NCI-H187 treated with DMSO at 0.1 percent for 48 hours (cell line): ENCODE measurements at regions not wholly inside any gene's neighbourhood (a gene's known extent, or its start where the extent isn't known, plus 50 kb on each side); places are given as distances from the start of the nearest gene placed in this dataset.
"Not testable (repeated sequence)": the region's sequence is repeated elsewhere in the genome, so short reads cannot be mapped to it uniquely, and the experiment has no call there.

Source experiments
- DNase-seq: peaks from one replicate; lab custom pipeline; 2025; lab: John Stamatoyannopoulos, UW

GRCh38 chr6:78231002-78231401 is 578.2 kb downstream of the MEI4 start:
- DNase-seq = no peak

DNA sequence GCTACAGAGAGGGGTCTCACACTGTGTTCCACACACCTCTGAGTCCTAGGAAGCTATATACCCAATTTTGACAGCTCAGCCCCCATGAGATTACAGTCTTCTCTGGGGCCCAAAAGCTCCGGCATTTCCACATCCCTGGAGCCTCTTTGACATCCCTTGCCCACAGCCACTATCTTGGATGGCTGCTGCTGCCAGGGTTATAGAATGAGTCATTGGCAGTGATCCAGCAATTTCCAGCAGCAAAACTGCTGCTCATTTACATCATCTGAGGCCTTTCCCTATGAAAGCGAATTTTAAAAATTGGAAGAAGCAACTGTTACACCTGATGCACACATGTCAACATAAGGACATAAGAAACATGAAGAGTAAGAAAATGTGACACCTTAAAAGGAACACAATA is 590.7 kb downstream of the MEI4 start:
- DNase-seq = no peak

GRCh38 chr6:78251931-78252330 is 599.1 kb downstream of the MEI4 start:
- no peak for DNase-seq

DNA sequence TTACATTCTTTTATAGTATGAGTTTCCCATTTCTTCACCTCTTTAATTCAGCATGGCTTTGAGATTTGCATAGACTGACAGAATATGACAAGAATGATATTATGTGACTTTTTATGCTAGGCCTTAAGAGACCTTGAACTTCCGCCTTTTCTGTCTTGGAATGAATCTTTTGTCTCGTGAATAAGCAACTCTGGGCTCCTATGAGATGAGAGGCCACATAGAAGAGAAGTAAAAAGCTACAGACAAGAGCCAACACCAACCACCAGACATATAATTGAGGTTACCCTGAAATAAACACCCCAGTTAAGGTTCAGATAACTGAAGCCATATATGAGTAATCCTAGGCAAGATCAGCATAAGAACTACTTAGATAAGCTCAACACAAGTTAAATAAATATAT is 600.8 kb downstream of the MEI4 start:
- DNase-seq = no peak

DNA sequence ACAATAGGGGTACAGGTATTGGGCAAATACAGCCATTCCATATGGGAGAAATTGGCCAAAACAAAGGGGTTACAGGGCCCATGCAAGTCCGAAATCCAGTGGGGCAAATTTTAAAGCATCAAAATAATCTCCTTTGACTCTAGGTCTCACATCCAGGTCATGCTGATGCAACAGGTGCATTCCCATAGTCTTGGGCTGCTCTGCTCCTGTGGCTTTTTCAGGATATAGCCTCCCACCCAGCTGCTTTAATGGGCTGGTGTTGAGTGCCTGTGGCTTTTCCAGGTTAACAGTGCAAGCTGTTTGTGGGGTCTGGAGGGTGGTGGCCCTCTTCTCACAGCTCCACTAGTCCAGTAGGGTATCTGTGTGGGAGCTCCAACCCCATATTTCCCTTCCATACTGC is 607.1 kb downstream of the MEI4 start:
- no peak for DNase-seq

- not testable (repeated sequence) for DNase-seq
Observed at GRCh38 chr6:78260427-78260826, 606.9 kb upstream of the IRAK1BP1 start.

DNA sequence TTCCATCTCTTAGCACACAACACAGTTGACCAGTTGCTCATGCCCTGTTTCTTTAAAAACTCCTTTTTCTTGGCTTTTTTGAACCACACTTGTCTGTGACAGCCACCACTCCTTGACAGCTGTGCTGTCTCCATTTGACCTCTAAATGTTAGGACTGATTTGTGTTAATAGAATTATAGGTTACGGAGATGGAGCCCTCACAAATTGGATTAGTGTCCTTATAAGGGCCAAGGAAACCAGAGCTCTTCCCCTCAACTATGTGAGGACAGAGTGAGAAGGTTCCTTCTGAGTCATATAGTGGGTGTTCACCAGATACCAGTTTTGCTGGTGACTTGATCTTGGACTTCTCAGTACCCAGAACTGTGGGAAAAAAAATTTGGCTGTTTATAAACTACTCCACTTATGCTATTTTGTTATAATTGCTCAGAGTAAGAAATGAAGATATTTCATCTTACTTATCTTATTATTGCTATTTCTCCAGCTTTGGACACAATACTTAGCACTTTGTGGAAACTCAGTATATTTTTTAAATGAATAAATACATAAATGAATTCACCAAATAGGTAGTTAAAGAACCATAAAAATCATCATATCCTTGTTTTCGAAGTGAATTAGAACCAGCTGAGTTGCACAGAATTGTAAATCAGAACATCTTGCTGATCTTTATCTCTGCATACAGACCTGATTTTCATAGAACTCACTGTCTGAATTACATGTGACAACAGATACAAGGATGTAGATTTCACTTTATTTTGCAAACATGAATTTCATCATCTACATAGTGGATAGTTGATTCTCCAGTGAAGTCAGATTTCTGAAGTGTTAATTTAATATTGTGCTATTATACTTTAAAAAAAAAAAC is 598.5 kb upstream of the IRAK1BP1 start:
- DNase-seq = no peak

DNA sequence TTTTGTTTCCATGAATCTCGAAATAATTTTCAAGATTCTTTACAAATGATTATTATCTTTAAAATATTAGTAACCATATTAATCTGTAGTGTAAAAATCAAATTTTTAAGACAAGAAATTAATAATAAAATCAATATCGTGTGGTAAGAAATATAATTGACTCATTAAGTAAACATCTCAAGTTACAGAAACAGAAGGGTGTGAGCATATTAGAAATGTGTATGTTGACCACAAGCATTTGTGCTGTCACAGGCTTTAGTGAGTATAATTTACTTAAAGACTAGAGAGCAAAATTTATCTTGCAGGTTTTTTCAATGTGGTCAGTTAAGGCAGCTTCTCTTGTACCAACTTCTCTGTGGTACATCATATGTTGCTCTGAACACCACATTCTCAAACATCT is 566.5 kb upstream of the IRAK1BP1 start:
- DNase-seq = no peak

DNA sequence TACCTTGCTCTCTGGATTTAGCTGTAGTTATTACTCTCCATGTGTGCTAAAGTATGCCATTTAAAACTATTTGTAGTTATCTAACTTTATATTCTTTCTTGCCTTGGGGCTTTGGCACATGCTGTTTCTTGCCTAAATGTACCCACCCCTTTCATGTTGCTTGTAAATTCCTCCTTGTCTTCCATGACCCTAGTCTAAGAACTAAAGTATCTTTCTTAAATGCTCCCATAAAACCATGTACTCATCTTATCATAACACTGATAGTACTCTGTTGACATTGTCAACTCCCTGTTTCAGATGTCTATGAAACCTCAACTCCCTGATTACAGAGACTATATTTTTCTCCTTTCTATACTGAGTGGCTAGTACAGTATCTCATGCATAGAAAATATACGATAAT is 564.9 kb upstream of the IRAK1BP1 start:
- DNase-seq = no peak

DNA sequence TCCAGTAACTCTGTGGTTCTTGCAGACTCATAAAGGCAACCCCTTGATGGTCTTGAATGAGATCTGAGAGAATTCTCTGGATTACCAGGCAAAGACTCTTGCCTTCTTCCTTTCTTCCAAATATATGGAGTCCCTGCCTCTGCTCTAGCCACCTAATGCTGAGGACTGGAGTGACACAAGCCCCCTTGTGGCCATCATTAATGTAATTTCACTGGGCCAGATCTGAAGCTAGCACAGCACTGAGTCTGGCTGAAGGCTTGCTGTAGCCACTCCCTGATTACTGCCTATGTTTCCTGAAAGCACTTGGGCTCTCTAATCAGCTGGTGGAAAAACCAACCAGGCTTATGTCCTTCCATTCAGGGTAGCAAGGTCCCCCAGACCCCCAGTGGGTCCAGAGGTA is 559.3 kb upstream of the IRAK1BP1 start:
- DNase-seq = no peak

DNA sequence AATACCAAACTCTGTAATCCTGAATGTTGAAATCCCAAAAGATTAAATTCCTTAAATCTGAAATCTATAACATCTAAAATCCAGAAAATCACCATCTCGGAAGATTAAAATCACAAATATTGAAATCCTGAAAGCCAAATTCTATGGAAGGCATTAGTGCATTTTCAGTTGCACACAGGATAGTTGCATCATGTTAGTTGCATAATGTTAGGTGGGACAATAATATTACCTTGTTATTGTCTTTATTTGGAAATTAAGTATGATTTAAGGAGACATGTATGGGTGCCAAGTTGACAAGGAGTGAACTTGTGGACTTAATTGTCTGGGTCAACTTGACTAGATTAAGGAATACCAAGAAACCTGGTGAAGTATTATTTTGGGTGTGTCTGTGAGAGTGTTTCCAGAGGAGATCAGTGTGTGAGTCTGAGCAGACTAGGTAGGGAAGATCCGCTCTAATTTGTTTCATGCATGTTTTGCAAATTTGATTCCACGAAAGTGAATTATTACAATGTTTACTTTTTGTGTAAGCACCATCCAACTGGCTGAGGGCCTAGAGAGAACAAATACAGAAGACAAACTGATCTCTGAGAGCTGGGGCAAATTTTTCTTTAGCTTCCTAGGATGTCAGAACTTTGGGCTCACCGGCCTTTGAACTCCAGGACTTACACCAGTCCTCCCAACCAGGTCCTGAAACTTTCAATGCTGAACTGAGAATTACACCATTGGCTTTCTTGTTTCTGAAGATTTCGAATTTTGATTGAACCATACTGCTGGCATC is 545.1 kb upstream of the IRAK1BP1 start:
- DNase-seq = no peak

- no peak for DNase-seq
Observed at GRCh38 chr6:78324213-78324612, 543.1 kb upstream of the IRAK1BP1 start.

DNA sequence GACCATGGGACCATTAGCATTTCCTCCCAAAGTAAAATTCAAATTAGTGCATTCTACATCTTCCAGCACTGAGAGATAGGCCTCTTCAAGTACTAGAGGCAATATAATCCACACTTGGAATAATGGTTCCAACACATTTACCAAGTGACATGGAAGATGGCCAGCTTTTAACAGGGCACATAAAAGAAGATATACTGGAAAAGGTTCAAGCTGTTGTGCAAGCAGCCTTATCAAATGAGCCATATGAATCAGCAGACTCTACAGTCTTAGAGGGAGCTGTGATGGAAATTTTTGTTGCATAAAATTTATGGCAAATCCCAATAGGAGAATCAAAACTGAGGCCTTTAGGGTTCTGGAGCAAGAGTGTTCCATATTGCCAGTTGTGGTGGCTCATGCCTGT is 526.6 kb upstream of the IRAK1BP1 start:
- DNase-seq = no peak

DNA sequence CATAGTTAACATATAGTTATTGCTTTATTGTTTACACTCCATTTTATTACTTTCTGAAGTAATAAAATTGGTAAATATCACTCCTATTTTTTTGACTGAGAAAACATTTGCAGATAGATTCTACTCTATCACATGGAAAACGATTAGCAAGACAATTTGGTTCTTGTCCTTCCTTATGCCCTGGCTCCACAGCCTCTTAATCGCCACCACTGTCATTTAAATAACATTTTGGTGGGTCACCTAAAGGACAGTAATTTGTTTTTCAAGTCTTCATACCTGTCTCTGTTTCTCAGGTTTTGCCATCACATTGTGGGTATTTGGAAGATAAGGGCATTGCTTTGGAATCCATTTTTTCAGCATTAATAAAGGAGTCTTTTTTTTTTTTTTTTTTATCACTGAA is 521.5 kb upstream of the IRAK1BP1 start:
- no peak for DNase-seq

DNA sequence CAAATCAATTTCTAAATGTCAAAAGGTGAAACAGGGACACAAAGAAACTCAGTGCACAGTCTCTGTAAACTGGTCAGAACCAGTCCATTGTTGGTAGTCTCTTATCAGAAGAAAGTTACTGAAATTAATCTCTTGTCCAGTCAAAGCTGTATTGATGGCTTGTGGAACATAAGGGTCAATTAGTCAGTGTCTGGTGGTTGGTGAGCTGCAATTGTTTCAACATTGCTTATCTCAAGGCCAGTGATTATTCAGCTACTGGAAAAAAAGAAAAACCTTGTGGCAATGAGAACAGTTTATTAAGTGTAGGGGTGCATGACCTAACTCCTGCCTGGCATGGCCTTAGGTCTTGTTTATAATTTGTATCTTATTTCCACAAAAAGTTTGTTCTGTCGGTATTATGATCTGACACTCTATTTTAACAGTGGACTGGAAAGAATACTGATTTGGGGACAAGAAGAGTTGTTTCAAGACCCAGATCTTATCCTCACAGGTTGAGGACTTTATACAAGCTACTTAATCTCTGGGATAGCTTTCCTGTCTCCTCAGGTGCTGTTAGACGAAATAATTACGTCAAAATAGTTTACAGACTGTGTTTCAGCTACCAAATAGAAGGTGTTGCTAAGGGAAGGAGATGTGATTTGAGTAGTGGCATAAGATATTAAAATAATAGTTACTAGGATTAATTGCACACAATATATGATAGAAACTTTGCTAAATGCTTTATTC is 520.0 kb upstream of the IRAK1BP1 start:
- no peak for DNase-seq

DNA sequence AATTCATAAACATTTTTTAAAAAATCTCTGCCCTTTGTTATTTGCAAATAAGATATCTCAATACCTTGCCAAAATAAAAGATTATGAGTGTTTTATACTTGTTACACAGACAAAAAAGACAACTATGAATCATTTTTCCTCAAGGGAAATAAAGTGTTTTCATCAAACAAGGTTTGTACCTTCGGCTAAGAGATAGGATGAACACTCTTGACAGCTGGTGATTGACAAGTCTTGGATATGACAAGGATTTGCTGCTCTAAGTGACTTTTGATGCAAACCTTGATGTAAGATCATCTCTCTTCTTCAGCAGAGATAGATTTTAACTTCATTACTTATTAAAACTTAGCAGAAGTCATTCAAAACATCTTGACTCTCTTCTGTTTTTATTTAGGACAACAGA is 514.3 kb upstream of the IRAK1BP1 start:
- no peak for DNase-seq

GRCh38 chr6:78363688-78364087 is 503.7 kb upstream of the IRAK1BP1 start:
- no peak for DNase-seq

GRCh38 chr6:78365473-78365872 is 501.9 kb upstream of the IRAK1BP1 start:
- DNase-seq = no peak

GRCh38 chr6:78377056-78377455 is 490.3 kb upstream of the IRAK1BP1 start:
- DNase-seq = no peak

GRCh38 chr6:78379982-78380381 is 487.4 kb upstream of the IRAK1BP1 start:
- DNase-seq = no peak

DNA sequence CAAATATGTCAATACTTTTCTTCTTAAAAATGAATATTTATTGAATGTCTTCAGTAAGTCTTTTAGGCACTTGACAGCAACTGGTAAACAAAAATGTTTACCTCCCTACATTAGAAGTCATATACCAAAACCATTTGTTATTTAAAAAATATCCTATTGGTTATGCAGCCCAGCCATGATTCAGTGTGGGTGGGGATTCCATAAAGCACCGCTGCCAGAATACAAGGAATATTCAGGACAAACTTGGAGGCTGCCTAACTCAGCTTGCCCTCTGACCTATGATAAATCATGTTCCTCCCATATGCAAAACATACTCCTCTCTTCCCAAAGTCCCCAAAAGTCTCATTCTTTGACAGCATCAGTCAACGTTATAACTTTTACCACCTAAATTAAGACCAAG is 486.8 kb upstream of the IRAK1BP1 start:
- no peak for DNase-seq

DNA sequence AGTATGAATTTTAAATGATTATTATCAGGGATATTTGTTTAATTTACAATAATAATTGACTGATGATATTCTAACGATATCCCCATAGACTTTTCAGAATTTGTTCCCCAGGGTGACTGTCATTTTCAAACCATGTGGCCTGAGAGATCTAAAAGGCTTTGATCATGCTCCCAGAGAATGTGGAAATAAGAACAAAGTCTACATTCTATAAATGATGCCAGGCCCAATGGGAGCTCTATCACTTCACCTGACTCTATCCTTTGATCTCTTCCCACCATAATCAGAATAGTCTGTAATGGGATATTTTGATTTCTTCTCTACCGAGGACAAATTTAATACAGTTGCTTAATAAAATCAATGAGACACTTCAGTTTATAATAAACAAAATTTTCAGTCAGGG is 483.4 kb upstream of the IRAK1BP1 start:
- no peak for DNase-seq

DNA sequence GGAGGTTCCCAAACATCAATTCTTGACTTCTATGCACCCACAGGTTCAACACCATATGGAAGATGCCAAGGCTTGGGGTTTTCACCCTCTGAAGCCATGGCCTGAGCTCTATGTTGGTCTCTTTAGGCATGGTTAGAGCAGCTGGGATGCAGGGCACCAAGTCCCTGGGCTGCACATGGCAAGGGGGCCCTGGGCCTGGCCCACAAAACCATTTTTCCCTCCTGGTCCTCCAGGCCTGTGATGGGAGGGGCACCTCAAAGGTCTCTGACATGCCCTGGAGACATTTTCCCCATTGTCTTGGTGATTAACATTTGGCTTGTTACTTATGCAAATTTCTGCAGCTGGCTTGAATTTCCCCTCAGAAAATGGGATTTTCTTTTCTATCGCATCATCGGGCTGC is 480.5 kb upstream of the IRAK1BP1 start:
- not testable (repeated sequence) for DNase-seq
